Liver (tissue), 3 donors: ENCODE measurements at regions not wholly inside any gene's neighbourhood (a gene's known extent, or its start where the extent isn't known, plus 50 kb on each side); places are given as distances from the start of the nearest gene placed in this dataset.

Source experiments
- CTCF ChIP-seq: fragments of 150-350 bp; IDR thresholded peaks from 2 replicates; pipeline ENCODE4 v1.5.1; 2017; ENCODE audit warnings: improper control_type of control experiment, low read depth, low read length; ENCODE audit not compliant: missing input control
- REST ChIP-seq: IDR thresholded peaks from 2 replicates; pipeline ENCODE4 v1.6.1; 2016; ENCODE audit warnings: antibody characterized with exemption, mild to moderate bottlenecking
- RXRA ChIP-seq, 2 donors: IDR thresholded peaks; 2 replicates each; pipeline ENCODE4 v1.6.1; 2017 to 2018; ENCODE audit warnings: antibody characterized with exemption in 2 of 2, mild to moderate bottlenecking in 1 of 2
- ZBTB33 ChIP-seq: IDR thresholded peaks from 2 replicates; pipeline ENCODE4 v1.6.1; 2016; ENCODE audit warnings: antibody characterized with exemption
- donor health status: healthy.
- donor health status: healthy.

- no peak for TF ChIP-seq REST
- no peak for TF ChIP-seq CTCF
- no peak for TF ChIP-seq ZBTB33
- TF ChIP-seq RXRA (IDR thresholded peaks at IDR 0.05), result no peak
These were observed 89.2 kb upstream of the BMPER start for GRCh38 chr7:33816106-33816505.
